Body of pancreas (tissue), 4 donors: ENCODE measurements at regions not wholly inside any gene's neighbourhood (a gene's known extent, or its start where the extent isn't known, plus 50 kb on each side); places are given as distances from the start of the nearest gene placed in this dataset.

Experiments
- ATAC-seq: fragments of 150-250 bp; one replicate; pipeline ENCODE4 v1.9.1; 2016
- DNase-seq, 4 donors: peaks; one replicate each; pipeline ENCODE4 v3.0.0-alpha.2; 2019
- H3K27ac ChIP-seq, 4 donors: fragments of 200-600 bp; sonication (generic); 1 replicate in 3 of 4; 2 replicates in 1 of 4; pipeline versions ENCODE4 v1.5.1 to v1.6.1; 2016 to 2019; ENCODE audit warnings: mild to moderate bottlenecking in 1 of 4, mixed read lengths in 1 of 4, moderate library complexity in 1 of 4
- H3K27me3 ChIP-seq, 2 donors: fragments of 200-600 bp; sonication (generic); one replicate each; pipeline ENCODE4 v1.6.0; 2016; ENCODE audit warnings: mild to moderate bottlenecking in 1 of 2
- H3K36me3 ChIP-seq, 2 donors: fragments of 200-600 bp; sonication (generic); replicated peaks in 1 of 2; 2 replicates each; pipeline ENCODE4 v1.5.1; 2016; ENCODE audit warnings: low read depth in 2 of 2; ENCODE audit not compliant: insufficient read depth in 1 of 2
- H3K4me1 ChIP-seq: fragments of 200-600 bp; sonication (generic); one replicate; pipeline ENCODE4 v1.6.0; 2016
- H3K4me3 ChIP-seq, 2 donors: fragments of 200-600 bp; sonication (generic); 1 replicate in 1 of 2; 2 replicates in 1 of 2; pipeline ENCODE4 v1.5.1; 2016 to 2019
- H3K9me3 ChIP-seq, 3 donors: fragments of 200-600 bp; sonication (generic); 1 replicate in 2 of 3; 2 replicates in 1 of 3; pipeline ENCODE4 v1.5.1; 2016
- CTCF ChIP-seq, 7 experiments: fragments of 450-650 bp in 4 of 7; fragments of 200-600 bp in 3 of 7; sonication (generic) in 3 of 7; IDR thresholded peaks; one replicate each; pipeline ENCODE4 v1.5.1; 2016 to 2019; ENCODE audit warnings: antibody characterized with exemption in 7 of 7
- POLR2A ChIP-seq, 3 donors: fragments of 450-650 bp; IDR thresholded peaks; one replicate each; pipeline ENCODE4 v1.6.1; 2016; ENCODE audit warnings: antibody characterized with exemption in 3 of 3, mild to moderate bottlenecking in 2 of 3
- WGBS, 2 donors: methylation state at CpG; one replicate each; pipeline ENCODE4 v1.1.5; 2017; 5-methylcytosine and 5-hydroxymethylcytosine counted together
- intact Hi-C: fragments of 100-400 bp; cut with DNase I; formaldehyde crosslinking; loops from one replicate; pipeline ENCODE4 v1.15.1; 2023

- WGBS, 2 donors: 54 to 63% methylated on average over 6 of the region's 6 CpGs
- ATAC-seq: no peak
- Histone ChIP-seq H3K4me1 (no peaks in the 10 kb centered on the region), H3K27ac (no peak overlapping the region), H3K4me3 (no peak overlapping the region), H3K9me3 (no peaks in the 10 kb centered on the region), H3K36me3 (no peaks in the 10 kb centered on the region), H3K27me3 (no peaks in the 10 kb centered on the region)
- TF ChIP-seq CTCF (IDR thresholded peaks at IDR 0.05) (no peak), POLR2A (IDR thresholded peaks at IDR 0.05) (no peak)
- DNase-seq: no peak
- intact Hi-C loops: no loop called here
Measured at GRCh38 chr3:63030666-63031065, 155.4 kb upstream of the CADPS start.

- ATAC-seq: no peak
- TF ChIP-seq POLR2A (IDR thresholded peaks at IDR 0.05): no peak
- TF ChIP-seq CTCF (IDR thresholded peaks at IDR 0.05): no peak
- H3K4me1 ChIP-seq: no peaks in the 10 kb centered on the region
- H3K27me3 ChIP-seq: no peaks in the 10 kb centered on the region
- no peak overlapping the region for H3K27ac ChIP-seq
- DNase-seq: no peak
- intact Hi-C loops: no loop called here
- no peaks in the 10 kb centered on the region for H3K36me3 ChIP-seq
- H3K4me3 ChIP-seq: no peak overlapping the region
- H3K9me3 ChIP-seq: no peaks in the 10 kb centered on the region
Measured at GRCh38 chr3:63032881-63033280, 157.7 kb upstream of the CADPS start.

GRCh38 chr3:63034101-63034500 lies 158.9 kb upstream of the CADPS start:
- Histone ChIP-seq H3K4me3 (no peak overlapping the region), H3K9me3 (no peaks in the 10 kb centered on the region), H3K27me3 (no peaks in the 10 kb centered on the region), H3K36me3 (no peaks in the 10 kb centered on the region), H3K27ac (no peak overlapping the region), H3K4me1 (no peaks in the 10 kb centered on the region)
- TF ChIP-seq CTCF (IDR thresholded peaks at IDR 0.05) (no peak), POLR2A (IDR thresholded peaks at IDR 0.05) (no peak)
- 88 to 94% methylated on average over 1 of the region's 1 CpG for WGBS, 2 donors
- DNase-seq (no peak), ATAC-seq (no peak)
- intact Hi-C loops: no loop called here

DNA sequence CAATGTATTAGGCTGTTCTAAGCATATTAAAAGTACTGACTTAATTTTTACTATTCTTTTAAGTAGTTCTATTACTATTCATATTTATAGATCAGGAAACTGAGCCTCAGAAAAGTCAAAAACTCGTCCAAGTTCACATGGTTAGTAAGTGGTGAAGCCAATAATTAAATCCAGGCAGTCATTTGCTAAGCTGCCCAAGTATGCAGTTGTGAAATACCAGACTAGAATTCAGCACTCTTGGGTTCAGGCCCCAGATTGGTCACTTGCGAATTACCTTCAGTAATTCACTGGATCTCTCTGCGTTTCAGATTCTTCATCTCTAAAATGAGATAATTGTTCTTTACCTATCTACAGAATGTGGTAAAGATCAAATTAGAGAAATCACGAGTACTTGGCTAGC lies 161.9 kb upstream of the CADPS start:
- no peaks in the 10 kb centered on the region for H3K4me1 ChIP-seq
- DNase-seq (no peak), ATAC-seq (no peak)
- H3K27ac ChIP-seq: no peak overlapping the region
- no peaks in the 10 kb centered on the region for H3K9me3 ChIP-seq
- H3K4me3 ChIP-seq: no peak overlapping the region
- TF ChIP-seq CTCF (IDR thresholded peaks at IDR 0.05) (no peak), POLR2A (IDR thresholded peaks at IDR 0.05) (no peak)
- no peaks in the 10 kb centered on the region for H3K36me3 ChIP-seq
- no peaks in the 10 kb centered on the region for H3K27me3 ChIP-seq
- intact Hi-C loops: no loop called here
- 70 to 75% methylated on average over 4 of the region's 4 CpGs for WGBS, 2 donors

DNA sequence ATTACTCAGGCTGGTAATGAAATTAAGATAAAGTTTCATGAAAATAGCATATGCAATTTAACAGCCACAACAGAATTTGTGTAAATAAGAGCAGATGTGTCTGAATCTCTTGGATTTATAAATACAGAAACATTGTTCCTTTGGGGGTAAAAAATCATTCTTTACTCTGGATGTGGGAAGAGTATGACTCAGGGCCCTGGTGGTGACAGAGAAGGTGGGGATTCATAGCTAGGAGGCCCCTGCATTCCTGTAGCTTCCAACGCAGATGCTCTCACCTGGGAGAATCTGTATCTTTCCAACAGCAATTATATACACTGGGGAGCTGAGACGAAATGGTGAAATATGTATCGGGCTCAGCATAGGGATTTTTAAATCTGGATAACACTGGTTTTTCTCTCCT lies 167.6 kb upstream of the CADPS start:
- Histone ChIP-seq H3K4me3 (no peak overlapping the region), H3K27me3 (no peaks in the 10 kb centered on the region), H3K4me1 (no peaks in the 10 kb centered on the region), H3K9me3 (no peaks in the 10 kb centered on the region), H3K36me3 (no peaks in the 10 kb centered on the region), H3K27ac (no peak overlapping the region)
- DNase-seq: no peak
- WGBS, 2 donors: 85% methylated on average over 3 of the region's 3 CpGs
- ATAC-seq: no peak
- intact Hi-C loops: no loop called here
- no peak for TF ChIP-seq CTCF (IDR thresholded peaks at IDR 0.05)
- TF ChIP-seq POLR2A (IDR thresholded peaks at IDR 0.05): no peak
